ENCODE measurements at regions not wholly inside any gene's neighbourhood (a gene's known extent, or its start where the extent isn't known, plus 50 kb on each side); places are given as distances from the start of the nearest gene placed in this dataset.

DNA sequence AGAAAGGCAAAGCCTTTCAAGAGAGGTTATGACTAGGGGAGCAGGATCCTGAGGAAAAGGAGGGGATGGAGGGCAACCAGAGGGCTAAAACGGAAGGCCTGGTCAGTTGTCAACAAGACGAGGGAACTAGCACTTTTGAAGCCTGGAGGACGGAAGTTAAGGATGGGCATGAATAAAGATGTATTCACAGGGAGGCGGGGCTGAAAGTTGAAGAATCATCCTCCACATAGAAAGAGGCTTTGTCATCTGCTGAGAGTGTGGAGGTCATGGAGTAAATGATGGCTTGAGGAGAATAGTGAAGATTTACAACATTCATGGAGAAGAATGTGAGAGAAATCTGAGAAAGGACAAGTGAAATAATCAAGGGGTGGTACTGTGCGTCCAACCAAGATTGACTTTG is 137.5 kb downstream of the MAGEB17 start:
- TF ChIP-seq, protein P1, sequence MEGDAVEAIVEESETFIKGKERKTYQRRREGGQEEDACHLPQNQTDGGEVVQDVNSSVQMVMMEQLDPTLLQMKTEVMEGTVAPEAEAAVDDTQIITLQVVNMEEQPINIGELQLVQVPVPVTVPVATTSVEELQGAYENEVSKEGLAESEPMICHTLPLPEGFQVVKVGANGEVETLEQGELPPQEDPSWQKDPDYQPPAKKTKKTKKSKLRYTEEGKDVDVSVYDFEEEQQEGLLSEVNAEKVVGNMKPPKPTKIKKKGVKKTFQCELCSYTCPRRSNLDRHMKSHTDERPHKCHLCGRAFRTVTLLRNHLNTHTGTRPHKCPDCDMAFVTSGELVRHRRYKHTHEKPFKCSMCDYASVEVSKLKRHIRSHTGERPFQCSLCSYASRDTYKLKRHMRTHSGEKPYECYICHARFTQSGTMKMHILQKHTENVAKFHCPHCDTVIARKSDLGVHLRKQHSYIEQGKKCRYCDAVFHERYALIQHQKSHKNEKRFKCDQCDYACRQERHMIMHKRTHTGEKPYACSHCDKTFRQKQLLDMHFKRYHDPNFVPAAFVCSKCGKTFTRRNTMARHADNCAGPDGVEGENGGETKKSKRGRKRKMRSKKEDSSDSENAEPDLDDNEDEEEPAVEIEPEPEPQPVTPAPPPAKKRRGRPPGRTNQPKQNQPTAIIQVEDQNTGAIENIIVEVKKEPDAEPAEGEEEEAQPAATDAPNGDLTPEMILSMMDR (IDR thresholded peaks at IDR 0.05 in 8 of 11, conservative IDR thresholded peaks at IDR 0.05 in 3 of 11): no peak
- TF ChIP-seq POLR2AphosphoS5 (IDR thresholded peaks at IDR 0.05) (no peak), POLR2A (IDR thresholded peaks at IDR 0.05) (no peak)
